Mammary epithelial cell (primary cell): ENCODE measurements at regions not wholly inside any gene's neighbourhood (a gene's known extent, or its start where the extent isn't known, plus 50 kb on each side); places are given as distances from the start of the nearest gene placed in this dataset.

Source experiments
- EZH2 ChIP-seq: IDR thresholded peaks from 2 replicates; pipeline ENCODE4 v1.6.1; 2012; ENCODE audit warnings: low read length, inconsistent platforms, borderline replicate concordance
- TF ChIP-seq, protein P1 (sequence below), 2 donors: IDR thresholded peaks in 1 of 2; conservative IDR thresholded peaks in 1 of 2; 2 replicates each; pipeline ENCODE4 v1.5.1; 2011 to 2012; ENCODE audit warnings: inconsistent platforms in 2 of 2, low read length in 2 of 2, mild to moderate bottlenecking in 2 of 2, control low read depth in 1 of 2, low read depth in 1 of 2; ENCODE audit not compliant: insufficient read depth in 1 of 2; ENCODE audit errors: extremely low read depth in 1 of 2

DNA sequence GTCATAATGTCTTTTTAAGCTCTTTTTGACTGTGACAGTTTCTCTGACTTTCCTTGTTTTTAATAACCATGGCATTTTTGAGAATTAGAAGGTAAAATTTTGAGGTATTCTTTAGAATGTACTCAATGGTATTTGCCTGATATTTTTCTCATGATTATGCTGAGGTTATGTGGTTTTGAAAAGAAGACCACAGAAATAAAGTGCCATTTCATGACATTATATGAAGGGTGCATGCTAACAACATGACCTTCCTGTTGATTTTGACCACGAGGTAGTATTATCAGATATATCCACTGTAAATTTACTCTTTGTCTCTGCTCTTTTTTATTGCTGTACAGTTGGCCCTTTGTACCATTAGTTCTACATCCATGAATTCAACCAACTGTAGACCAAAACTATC, 1418.5 kb downstream of the PLA2G4A start:
- TF ChIP-seq, protein P1, sequence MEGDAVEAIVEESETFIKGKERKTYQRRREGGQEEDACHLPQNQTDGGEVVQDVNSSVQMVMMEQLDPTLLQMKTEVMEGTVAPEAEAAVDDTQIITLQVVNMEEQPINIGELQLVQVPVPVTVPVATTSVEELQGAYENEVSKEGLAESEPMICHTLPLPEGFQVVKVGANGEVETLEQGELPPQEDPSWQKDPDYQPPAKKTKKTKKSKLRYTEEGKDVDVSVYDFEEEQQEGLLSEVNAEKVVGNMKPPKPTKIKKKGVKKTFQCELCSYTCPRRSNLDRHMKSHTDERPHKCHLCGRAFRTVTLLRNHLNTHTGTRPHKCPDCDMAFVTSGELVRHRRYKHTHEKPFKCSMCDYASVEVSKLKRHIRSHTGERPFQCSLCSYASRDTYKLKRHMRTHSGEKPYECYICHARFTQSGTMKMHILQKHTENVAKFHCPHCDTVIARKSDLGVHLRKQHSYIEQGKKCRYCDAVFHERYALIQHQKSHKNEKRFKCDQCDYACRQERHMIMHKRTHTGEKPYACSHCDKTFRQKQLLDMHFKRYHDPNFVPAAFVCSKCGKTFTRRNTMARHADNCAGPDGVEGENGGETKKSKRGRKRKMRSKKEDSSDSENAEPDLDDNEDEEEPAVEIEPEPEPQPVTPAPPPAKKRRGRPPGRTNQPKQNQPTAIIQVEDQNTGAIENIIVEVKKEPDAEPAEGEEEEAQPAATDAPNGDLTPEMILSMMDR (conservative IDR thresholded peaks at IDR 0.05 in 1 of 2, IDR thresholded peaks at IDR 0.05 in 1 of 2; ENCODE audit: extremely low read depth in 1 of 2, insufficient read depth in 1 of 2, low read depth in 1 of 2, low read length in 2 of 2) = no peak
- TF ChIP-seq EZH2 = no peak
